GM12874 (cell line): ENCODE measurements at regions not wholly inside any gene's neighbourhood (a gene's known extent, or its start where the extent isn't known, plus 50 kb on each side); places are given as distances from the start of the nearest gene placed in this dataset.

ENCODE experiments used
- TF ChIP-seq, protein P1 (sequence below): IDR thresholded peaks from 2 replicates; pipeline ENCODE4 v1.5.1; 2011; ENCODE audit warnings: low read depth, mild to moderate bottlenecking, control low read depth, low read length, moderate library complexity; ENCODE audit not compliant: insufficient read depth

DNA sequence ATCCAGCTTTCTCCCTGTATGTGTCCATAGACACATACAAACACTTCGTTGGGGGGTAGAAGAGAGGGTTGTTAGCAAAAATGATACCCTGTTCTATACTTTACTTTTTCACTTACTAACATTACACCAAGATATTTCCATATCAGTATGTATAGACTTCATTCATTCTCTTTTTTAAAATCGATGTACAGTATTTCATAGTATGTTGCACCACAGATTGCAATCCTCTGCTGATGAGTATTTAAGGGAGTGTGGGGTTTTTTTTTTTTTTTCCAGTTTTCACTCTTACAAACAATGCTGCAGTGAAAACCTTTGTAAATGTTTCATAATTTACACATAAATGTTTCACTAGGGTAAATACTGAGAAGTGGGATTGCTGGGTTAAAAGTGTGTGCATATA lies 402.3 kb downstream of the LRATD1 start:
- TF ChIP-seq, protein P1, sequence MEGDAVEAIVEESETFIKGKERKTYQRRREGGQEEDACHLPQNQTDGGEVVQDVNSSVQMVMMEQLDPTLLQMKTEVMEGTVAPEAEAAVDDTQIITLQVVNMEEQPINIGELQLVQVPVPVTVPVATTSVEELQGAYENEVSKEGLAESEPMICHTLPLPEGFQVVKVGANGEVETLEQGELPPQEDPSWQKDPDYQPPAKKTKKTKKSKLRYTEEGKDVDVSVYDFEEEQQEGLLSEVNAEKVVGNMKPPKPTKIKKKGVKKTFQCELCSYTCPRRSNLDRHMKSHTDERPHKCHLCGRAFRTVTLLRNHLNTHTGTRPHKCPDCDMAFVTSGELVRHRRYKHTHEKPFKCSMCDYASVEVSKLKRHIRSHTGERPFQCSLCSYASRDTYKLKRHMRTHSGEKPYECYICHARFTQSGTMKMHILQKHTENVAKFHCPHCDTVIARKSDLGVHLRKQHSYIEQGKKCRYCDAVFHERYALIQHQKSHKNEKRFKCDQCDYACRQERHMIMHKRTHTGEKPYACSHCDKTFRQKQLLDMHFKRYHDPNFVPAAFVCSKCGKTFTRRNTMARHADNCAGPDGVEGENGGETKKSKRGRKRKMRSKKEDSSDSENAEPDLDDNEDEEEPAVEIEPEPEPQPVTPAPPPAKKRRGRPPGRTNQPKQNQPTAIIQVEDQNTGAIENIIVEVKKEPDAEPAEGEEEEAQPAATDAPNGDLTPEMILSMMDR: no peak

GRCh38 chr2:15038366-15039364 lies 406.1 kb downstream of the LRATD1 start:
- TF ChIP-seq, protein P1: no peak

GRCh38 chr2:15040429-15041084 lies 408.0 kb downstream of the LRATD1 start:
- TF ChIP-seq, protein P1: no peak

GRCh38 chr2:15041429-15041837 lies 408.9 kb downstream of the LRATD1 start:
- TF ChIP-seq, protein P1: no peak

DNA sequence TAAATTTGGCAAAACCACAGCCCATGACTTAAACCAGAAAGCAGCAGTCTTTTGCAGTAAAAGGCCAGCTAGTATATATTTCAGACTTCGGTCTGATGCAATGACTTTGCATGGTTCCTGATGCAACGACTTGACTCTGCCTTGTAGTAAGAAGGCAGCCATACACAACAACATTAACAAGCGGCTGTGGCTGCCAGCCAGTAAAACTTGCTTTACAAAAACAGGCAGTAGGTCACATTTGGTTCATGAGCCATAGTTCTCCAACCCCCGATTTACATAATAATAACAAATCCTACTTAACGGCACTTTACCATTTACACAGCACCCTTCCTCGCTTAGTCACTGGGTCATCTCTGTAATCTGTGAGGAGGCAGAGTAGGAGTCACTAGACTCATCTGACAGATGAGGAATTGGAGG lies 410.3 kb downstream of the LRATD1 start:
- TF ChIP-seq, protein P1: no peak

GRCh38 chr2:15043336-15044058 lies 411.0 kb downstream of the LRATD1 start:
- TF ChIP-seq, protein P1: no peak

DNA sequence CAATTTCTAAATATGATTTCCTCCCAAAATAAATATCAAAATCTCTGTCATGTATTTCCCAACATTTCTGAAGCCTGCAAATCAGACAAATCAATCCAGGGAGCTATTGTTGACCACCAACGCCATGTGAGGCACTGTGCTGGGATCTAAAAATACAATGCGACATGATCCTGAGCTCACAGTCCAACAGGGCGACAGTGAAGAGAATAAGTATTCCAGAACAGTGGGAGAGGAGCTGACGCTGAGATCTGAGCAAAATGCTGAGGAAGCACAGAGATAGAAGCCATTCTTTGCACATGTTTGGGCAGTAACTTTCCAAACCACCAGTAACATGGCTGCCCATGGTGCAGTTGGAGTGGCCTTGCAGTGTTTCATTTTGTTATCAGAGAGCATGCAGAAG lies 412.5 kb downstream of the LRATD1 start:
- TF ChIP-seq, protein P1: no peak
